Adipocyte (in vitro differentiated cells): ENCODE measurements at regions not wholly inside any gene's neighbourhood (a gene's known extent, or its start where the extent isn't known, plus 50 kb on each side); places are given as distances from the start of the nearest gene placed in this dataset.
A peak's percentile ranks its signal among the peaks of the same experiment; 100 is the strongest.

ENCODE experiments used
- DNase-seq: peaks from one replicate; pipeline ENCODE4 v3.0.0-alpha.2; 2015; ENCODE audit warnings: low read depth
- H3K27me3 ChIP-seq: replicated peaks from 2 replicates; pipeline ENCODE4 v1.7.0; 2013; ENCODE audit warnings: mild to moderate bottlenecking, low read length, moderate library complexity; ENCODE audit not compliant: control insufficient read depth, insufficient read depth
- H3K36me3 ChIP-seq: 2 replicates; pipeline ENCODE4 v1.7.0; 2013; ENCODE audit warnings: low read length, mild to moderate bottlenecking, moderate library complexity; ENCODE audit not compliant: control insufficient read depth, insufficient read depth, severe bottlenecking
- H3K4me1 ChIP-seq: 2 replicates; pipeline ENCODE4 v1.7.0; 2013; ENCODE audit warnings: mild to moderate bottlenecking, low read length, moderate library complexity; ENCODE audit not compliant: control insufficient read depth, insufficient read depth
- H3K4me3 ChIP-seq: 2 replicates; pipeline ENCODE4 v1.7.0; 2013; ENCODE audit warnings: mild to moderate bottlenecking, low read length, moderate library complexity
- H3K9ac ChIP-seq: 2 replicates; pipeline ENCODE4 v1.7.0; 2013; ENCODE audit warnings: mild to moderate bottlenecking, low read length, moderate library complexity
- H3K9me3 ChIP-seq: 2 replicates; pipeline ENCODE4 v1.7.0; 2013; ENCODE audit warnings: mild to moderate bottlenecking, low read length, moderate library complexity; ENCODE audit not compliant: control insufficient read depth

DNA sequence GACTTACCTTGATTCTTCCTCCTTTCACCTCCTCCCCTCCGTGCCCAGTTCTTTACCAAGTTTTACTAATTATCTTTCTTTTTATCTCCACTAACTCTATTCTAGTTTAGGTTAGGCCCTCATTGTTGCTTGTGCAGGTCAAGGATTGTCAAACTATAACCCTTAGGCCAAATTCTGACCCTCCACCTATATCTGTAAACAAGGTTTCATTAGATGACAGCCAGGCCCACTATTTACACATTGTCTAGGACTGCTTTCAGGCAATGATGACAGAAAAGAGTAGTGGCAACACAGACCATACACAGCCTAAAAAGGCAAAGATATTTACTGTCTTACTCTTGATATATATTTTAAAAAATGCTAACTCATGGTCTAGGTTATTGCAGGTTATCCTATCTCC lies 212.0 kb downstream of the RAD51AP2 start:
- Histone ChIP-seq H3K27me3 (no peaks in the 10 kb centered on the region), H3K9me3 (no peaks in the 10 kb centered on the region), H3K9ac (no peak overlapping the region), H3K4me3 (no peak overlapping the region), H3K4me1 (no peaks in the 10 kb centered on the region), H3K36me3 (no peaks in the 10 kb centered on the region)
- no peak for DNase-seq

- H3K36me3 ChIP-seq: no peaks in the 10 kb centered on the region
- H3K4me1 ChIP-seq: no peaks in the 10 kb centered on the region
- H3K9me3 ChIP-seq: no peaks in the 10 kb centered on the region
- no peaks in the 10 kb centered on the region for H3K27me3 ChIP-seq
- H3K9ac ChIP-seq: no peak overlapping the region
- peak; percentile 39 for DNase-seq
- no peak overlapping the region for H3K4me3 ChIP-seq
These were observed 214.7 kb downstream of the RAD51AP2 start for GRCh38 chr2:17303521-17303920.

DNA sequence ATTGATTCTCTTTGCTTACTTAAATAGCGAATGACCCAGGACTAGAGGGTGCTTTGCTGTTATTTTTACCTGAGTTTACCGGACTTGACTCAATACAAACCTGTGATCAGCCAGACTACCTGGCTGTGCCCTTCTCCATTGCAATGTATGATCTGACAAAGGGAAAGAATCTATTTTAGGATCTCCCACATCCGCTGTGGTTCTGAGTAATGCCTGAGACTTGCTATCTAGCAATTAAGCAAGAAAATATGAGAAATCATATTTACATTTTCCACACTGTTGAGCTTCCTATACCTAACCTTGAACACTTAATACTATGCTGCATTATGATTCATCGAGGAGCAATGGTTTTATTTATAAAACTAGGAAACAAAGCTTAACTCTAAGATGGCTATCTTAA lies 215.2 kb downstream of the RAD51AP2 start:
- Histone ChIP-seq H3K4me1 (no peaks in the 10 kb centered on the region), H3K36me3 (no peaks in the 10 kb centered on the region), H3K9ac (no peak overlapping the region), H3K4me3 (no peak overlapping the region), H3K27me3 (no peaks in the 10 kb centered on the region), H3K9me3 (no peaks in the 10 kb centered on the region)
- DNase-seq: peak; percentile 67

DNA sequence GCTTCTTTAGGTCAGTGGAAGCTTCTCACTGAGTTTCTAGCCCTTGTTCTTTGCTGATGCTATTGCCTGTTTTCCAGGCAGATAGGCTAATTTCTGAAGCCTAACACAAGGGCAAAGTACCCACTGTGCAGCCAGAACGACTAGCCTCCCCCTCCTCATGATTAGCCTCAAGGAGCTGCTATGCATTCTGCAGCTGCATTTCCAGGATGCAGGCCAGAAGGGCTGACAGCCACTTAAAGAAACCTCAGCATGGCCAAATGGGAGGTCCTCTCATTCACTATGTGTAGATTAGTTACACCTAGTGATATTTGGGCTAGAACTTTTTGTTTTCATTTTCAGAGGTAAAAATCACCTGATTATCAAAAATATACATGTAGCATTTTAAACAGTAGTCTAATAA lies 216.0 kb downstream of the RAD51AP2 start:
- Histone ChIP-seq H3K27me3 (no peaks in the 10 kb centered on the region), H3K36me3 (no peaks in the 10 kb centered on the region), H3K4me3 (no peak overlapping the region), H3K9me3 (no peaks in the 10 kb centered on the region), H3K4me1 (no peaks in the 10 kb centered on the region), H3K9ac (no peak overlapping the region)
- DNase-seq: no peak

DNA sequence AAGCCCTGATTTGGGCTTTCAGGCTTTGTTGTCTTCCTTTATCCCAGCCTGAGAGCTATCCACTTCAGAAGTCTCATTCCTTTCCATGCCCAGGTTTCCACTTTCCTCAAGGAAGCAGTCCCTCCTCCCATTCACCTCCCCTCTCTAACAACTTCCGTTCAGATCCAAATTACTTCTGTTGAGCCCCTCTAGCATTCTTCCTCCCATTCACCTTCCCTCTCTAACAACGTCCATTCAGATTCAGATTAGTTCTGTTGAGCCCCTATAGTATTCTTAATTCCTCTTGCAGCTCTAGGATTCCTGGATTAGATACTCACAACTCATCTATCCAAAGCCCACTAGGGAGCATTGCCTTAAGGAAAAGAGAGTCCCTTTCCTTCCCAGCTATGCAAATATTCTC lies 216.8 kb downstream of the RAD51AP2 start:
- Histone ChIP-seq H3K4me3 (no peak overlapping the region), H3K9ac (no peak overlapping the region), H3K27me3 (no peaks in the 10 kb centered on the region), H3K36me3 (no peaks in the 10 kb centered on the region), H3K4me1 (no peaks in the 10 kb centered on the region), H3K9me3 (no peaks in the 10 kb centered on the region)
- no peak for DNase-seq

DNA sequence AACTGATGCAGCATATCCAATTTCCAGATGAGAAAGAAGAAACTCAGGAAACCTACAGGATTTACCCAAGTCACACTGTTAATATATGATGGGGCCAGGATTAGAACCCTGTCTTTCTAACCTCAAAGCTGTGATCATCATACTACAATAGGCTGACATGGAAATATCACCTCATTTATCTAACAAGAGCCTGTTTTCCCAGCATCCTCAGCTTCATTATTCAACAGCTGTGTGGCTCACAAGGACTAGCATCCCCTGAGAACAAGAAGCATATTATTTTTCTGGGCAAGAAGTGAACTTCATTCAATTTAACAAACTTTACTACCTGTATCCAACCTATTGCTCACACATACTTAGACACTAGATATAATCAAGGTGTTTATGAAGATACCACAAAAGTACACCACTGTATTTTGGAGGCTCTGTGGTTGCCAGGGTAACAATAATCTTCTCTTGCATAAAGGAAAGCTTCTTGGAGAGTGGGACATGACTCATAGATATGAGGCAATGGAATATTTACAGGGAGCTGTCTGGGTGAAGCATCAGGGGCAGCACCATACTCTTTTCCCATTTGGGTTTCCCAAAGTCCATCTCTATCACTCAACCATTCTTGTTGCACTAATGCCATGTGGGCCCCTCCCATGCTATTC lies 218.2 kb downstream of the RAD51AP2 start:
- no peaks in the 10 kb centered on the region for H3K9me3 ChIP-seq
- no peaks in the 10 kb centered on the region for H3K36me3 ChIP-seq
- no peak overlapping the region for H3K9ac ChIP-seq
- H3K4me1 ChIP-seq: no peaks in the 10 kb centered on the region
- no peak overlapping the region for H3K4me3 ChIP-seq
- H3K27me3 ChIP-seq: no peaks in the 10 kb centered on the region
- peak; percentile 89 for DNase-seq

GRCh38 chr2:17298453-17298852 lies 219.8 kb downstream of the RAD51AP2 start:
- DNase-seq: no peak
- Histone ChIP-seq H3K9me3 (no peaks in the 10 kb centered on the region), H3K27me3 (no peaks in the 10 kb centered on the region), H3K9ac (no peak overlapping the region), H3K4me3 (no peak overlapping the region), H3K4me1 (no peaks in the 10 kb centered on the region), H3K36me3 (no peaks in the 10 kb centered on the region)

GRCh38 chr2:17296686-17297085 lies 221.6 kb downstream of the RAD51AP2 start:
- H3K27me3 ChIP-seq: no peaks in the 10 kb centered on the region
- DNase-seq: no peak
- H3K9me3 ChIP-seq: no peaks in the 10 kb centered on the region

DNA sequence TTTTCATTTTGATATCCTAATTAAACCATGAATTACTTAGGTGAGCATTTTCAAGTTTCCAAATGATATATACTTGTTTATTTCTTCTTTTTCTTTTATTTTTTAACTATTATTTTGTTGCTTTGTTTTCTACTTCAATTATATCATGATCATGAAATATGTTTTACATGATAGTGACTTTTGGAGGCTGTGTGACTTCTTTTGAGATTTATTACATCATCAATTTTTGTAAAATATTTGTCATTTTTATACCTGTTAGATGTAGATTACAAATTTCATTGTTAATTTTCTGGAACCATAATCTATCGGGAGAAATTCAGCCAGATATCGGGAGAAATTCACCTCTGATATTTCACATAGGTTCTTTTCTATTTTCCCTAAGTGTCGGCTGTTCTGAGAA lies 228.6 kb downstream of the RAD51AP2 start:
- Histone ChIP-seq H3K27me3 (no peaks in the 10 kb centered on the region), H3K36me3 (no peaks in the 10 kb centered on the region), H3K9me3 (no peaks in the 10 kb centered on the region), H3K4me1 (no peaks in the 10 kb centered on the region), H3K4me3 (no peak overlapping the region), H3K9ac (no peak overlapping the region)
- no peak for DNase-seq

More at GRCh38 chr2:17296686-17297085, 221.6 kb downstream of the RAD51AP2 start:
- Histone ChIP-seq H3K4me3 (no peak overlapping the region), H3K9ac (no peak overlapping the region), H3K4me1 (no peaks in the 10 kb centered on the region), H3K36me3 (no peaks in the 10 kb centered on the region)

DNA sequence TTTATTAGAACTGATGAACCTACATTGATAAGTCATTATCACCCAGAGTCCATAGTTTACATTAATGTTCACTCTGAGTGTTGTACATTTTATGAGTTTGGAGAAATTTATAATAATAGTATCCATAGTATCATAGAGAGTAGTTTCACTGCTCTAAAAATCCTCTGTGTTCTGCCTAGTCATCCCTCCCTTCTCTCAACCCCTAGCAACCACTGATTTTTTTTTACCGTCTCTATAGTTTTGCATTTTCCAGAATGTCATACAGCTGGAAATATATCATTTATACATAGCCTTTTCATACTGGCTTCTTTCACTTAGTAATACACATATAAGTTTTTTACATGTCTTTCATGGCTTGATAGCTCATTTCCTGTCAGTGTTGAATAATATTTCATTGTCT lies 231.1 kb downstream of the RAD51AP2 start:
- H3K4me1 ChIP-seq: no peaks in the 10 kb centered on the region
- H3K36me3 ChIP-seq: no peaks in the 10 kb centered on the region
- no peaks in the 10 kb centered on the region for H3K9me3 ChIP-seq
- no peaks in the 10 kb centered on the region for H3K27me3 ChIP-seq
- DNase-seq: no peak
- H3K9ac ChIP-seq: no peak overlapping the region
- H3K4me3 ChIP-seq: no peak overlapping the region

DNA sequence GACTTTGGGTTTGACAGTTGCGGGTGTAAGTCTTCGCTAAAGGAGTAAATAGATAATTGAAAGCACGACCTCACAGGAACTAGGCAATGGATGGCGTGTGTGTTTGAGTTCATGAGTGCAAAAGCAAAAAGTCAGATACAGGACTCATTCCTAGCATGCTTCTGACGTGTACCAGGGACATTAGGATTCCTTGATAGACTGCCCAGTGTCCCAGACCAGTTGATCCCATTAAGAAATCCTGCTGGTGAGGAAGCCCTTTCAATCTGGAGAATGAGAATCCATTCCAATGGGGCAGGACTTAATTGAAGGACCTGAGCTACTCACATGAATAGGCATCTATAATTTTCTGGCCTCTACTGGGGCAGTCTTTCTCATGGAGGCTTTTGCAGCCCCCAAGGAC lies 235.4 kb downstream of the RAD51AP2 start:
- no peaks in the 10 kb centered on the region for H3K36me3 ChIP-seq
- no peaks in the 10 kb centered on the region for H3K4me1 ChIP-seq
- no peak overlapping the region for H3K9ac ChIP-seq
- no peak for DNase-seq
- no peak overlapping the region for H3K4me3 ChIP-seq
- no peaks in the 10 kb centered on the region for H3K27me3 ChIP-seq
- no peaks in the 10 kb centered on the region for H3K9me3 ChIP-seq

- Histone ChIP-seq H3K4me3 (no peak overlapping the region), H3K9ac (no peak overlapping the region), H3K9me3 (no peaks in the 10 kb centered on the region), H3K36me3 (no peaks in the 10 kb centered on the region), H3K27me3 (no peaks in the 10 kb centered on the region), H3K4me1 (no peaks in the 10 kb centered on the region)
- DNase-seq: no peak
These were observed 236.0 kb downstream of the RAD51AP2 start for GRCh38 chr2:17282245-17282644.
